HG02981 (cell line): ENCODE measurements at regions not wholly inside any gene's neighbourhood (a gene's known extent, or its start where the extent isn't known, plus 50 kb on each side); places are given as distances from the start of the nearest gene placed in this dataset.

Experiments
- ATAC-seq: cut with Tn5 transposase; IDR thresholded peaks from one replicate; pipeline ENCODE4 v1.9.1; 2021; ENCODE audit warnings: mild to moderate bottlenecking, moderate library complexity; ENCODE audit not compliant: unreplicated experiment

GRCh38 chr12:34391771-34392581 is 369.7 kb downstream of the ALG10 start:
- no peak for ATAC-seq

- no peak for ATAC-seq
These were observed 370.4 kb downstream of the ALG10 start for GRCh38 chr12:34392741-34393085.

- ATAC-seq, result no peak
These were observed 371.0 kb downstream of the ALG10 start for GRCh38 chr12:34393086-34393820.

- ATAC-seq, result no peak
These were observed 371.5 kb downstream of the ALG10 start for GRCh38 chr12:34393821-34394150.

GRCh38 chr12:34394211-34395055 is 372.1 kb downstream of the ALG10 start:
- ATAC-seq, result no peak

GRCh38 chr12:34395056-34396005 is 373.0 kb downstream of the ALG10 start:
- no peak for ATAC-seq

- ATAC-seq, result no peak
These were observed 373.9 kb downstream of the ALG10 start for GRCh38 chr12:34396006-34396860.

- ATAC-seq, result no peak
These were observed 374.7 kb downstream of the ALG10 start for GRCh38 chr12:34396861-34397590.

- no peak for ATAC-seq
These were observed 375.5 kb downstream of the ALG10 start for GRCh38 chr12:34397591-34398365.

GRCh38 chr12:34398366-34398705 is 376.0 kb downstream of the ALG10 start:
- no peak for ATAC-seq

GRCh38 chr12:34398706-34399630 is 376.7 kb downstream of the ALG10 start:
- ATAC-seq, result no peak

- ATAC-seq, result no peak
These were observed 377.5 kb downstream of the ALG10 start for GRCh38 chr12:34399631-34400410.

- no peak for ATAC-seq
These were observed 378.1 kb downstream of the ALG10 start for GRCh38 chr12:34400411-34400881.

- no peak for ATAC-seq
These were observed 378.8 kb downstream of the ALG10 start for GRCh38 chr12:34400986-34401658.

- no peak for ATAC-seq
These were observed 379.4 kb downstream of the ALG10 start for GRCh38 chr12:34401659-34402227.
